ENCODE measurements at regions not wholly inside any gene's neighbourhood (a gene's known extent, or its start where the extent isn't known, plus 50 kb on each side); places are given as distances from the start of the nearest gene placed in this dataset.

DNA sequence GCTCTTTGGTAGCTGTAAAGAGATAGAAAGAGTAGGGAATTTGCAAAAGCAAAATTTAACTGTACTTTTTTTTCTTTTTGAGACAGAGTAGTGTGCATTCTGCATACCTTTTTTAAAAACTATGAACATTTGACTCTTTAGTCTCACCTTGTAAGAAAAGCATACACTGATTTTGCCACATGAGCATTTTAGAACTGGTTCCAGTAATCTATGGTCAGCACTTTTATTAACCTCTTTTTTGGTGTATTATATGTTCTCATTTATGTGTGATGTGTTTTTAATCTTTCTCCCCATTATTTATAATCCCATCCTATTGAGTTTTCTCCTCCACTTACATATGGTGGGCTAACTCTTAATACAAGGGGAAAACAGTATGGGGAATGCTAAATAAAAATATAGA is 1111.4 kb downstream of the FLRT2 start:
- TF ChIP-seq, protein P1, sequence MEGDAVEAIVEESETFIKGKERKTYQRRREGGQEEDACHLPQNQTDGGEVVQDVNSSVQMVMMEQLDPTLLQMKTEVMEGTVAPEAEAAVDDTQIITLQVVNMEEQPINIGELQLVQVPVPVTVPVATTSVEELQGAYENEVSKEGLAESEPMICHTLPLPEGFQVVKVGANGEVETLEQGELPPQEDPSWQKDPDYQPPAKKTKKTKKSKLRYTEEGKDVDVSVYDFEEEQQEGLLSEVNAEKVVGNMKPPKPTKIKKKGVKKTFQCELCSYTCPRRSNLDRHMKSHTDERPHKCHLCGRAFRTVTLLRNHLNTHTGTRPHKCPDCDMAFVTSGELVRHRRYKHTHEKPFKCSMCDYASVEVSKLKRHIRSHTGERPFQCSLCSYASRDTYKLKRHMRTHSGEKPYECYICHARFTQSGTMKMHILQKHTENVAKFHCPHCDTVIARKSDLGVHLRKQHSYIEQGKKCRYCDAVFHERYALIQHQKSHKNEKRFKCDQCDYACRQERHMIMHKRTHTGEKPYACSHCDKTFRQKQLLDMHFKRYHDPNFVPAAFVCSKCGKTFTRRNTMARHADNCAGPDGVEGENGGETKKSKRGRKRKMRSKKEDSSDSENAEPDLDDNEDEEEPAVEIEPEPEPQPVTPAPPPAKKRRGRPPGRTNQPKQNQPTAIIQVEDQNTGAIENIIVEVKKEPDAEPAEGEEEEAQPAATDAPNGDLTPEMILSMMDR (IDR thresholded peaks at IDR 0.05; ENCODE audit: low read length): no peak
- TF ChIP-seq EZH2phosphoT487 (IDR thresholded peaks at IDR 0.05; ENCODE audit: low read length): no peak
- TF ChIP-seq EZH2 (optimal IDR thresholded peaks at IDR 0.05; ENCODE audit: low read depth, low read length): no peak
